DOHH2 (cell line): ENCODE measurements at regions not wholly inside any gene's neighbourhood (a gene's known extent, or its start where the extent isn't known, plus 50 kb on each side); places are given as distances from the start of the nearest gene placed in this dataset.

ENCODE experiments used
- CTCF ChIP-seq: fragments of 200-600 bp; sonication (generic); IDR thresholded peaks from one replicate; pipeline ENCODE4 v1.5.1; 2014; ENCODE audit warnings: antibody characterized with exemption, mild to moderate bottlenecking, low read depth, low read length; ENCODE audit not compliant: poor library complexity, severe bottlenecking
- EZH2phosphoT487 ChIP-seq: fragments of 200-600 bp; sonication (generic); IDR thresholded peaks from 2 replicates; pipeline ENCODE4 v1.6.1; 2017; ENCODE audit warnings: borderline replicate concordance, mild to moderate bottlenecking, antibody characterized with exemption, low read length, moderate library complexity, mixed read lengths

GRCh38 chr6:87938287-87938686 lies 109.4 kb upstream of the SPACA1 start:
- TF ChIP-seq CTCF (no peak), EZH2phosphoT487 (no peak)
